IMR-90 (cell line): ENCODE measurements at regions not wholly inside any gene's neighbourhood (a gene's known extent, or its start where the extent isn't known, plus 50 kb on each side); places are given as distances from the start of the nearest gene placed in this dataset.

Experiments
- ATAC-seq: fragments of 200-7000 bp; cut with Tn5 transposase; 2 replicates; pipeline ENCODE4 v1.9.1; 2020; ENCODE audit warnings: low read depth, mild to moderate bottlenecking, moderate library complexity
- BruUV-seq: library from RNA; stranded (reverse); fragments of 400-500 nt; replicated peaks from 2 replicates; lab custom pipeline; 2021; lab: Mats Ljungman, UMichigan
- CTCF ChIA-PET: fragments of 300-600 bp; formaldehyde crosslinking; extraction: SDS; loops from one replicate; lab custom pipeline; 2021; ENCODE audit warnings: antibody characterized with exemption; lab: Yijun Ruan, JAX
- POLR2A ChIA-PET: fragments of 300-600 bp; sonication (Branson Sonifier 250); formaldehyde crosslinking; loops from one replicate; lab custom pipeline; 2022; ENCODE audit warnings: antibody characterized with exemption; ENCODE audit not compliant: unreplicated experiment; lab: Charles Lee
- DNase-seq: peaks from one replicate; pipeline ENCODE4 v3.0.0; 2013
- H2AFZ ChIP-seq: replicated peaks from 2 replicates; pipeline ENCODE3; 2013; ENCODE audit warnings: low read length, mild to moderate bottlenecking; ENCODE audit not compliant: poor library complexity
- H2AK5ac ChIP-seq: 2 replicates; pipeline ENCODE4 v1.6.1; 2013; ENCODE audit warnings: low read depth, low read length, inconsistent platforms
- H2AK9ac ChIP-seq: replicated peaks from 2 replicates; pipeline ENCODE3; 2013; ENCODE audit warnings: mild to moderate bottlenecking, low read depth, low read length, moderate library complexity; ENCODE audit not compliant: poor library complexity
- H2BK120ac ChIP-seq: 2 replicates; pipeline ENCODE4 v1.6.1; 2013; ENCODE audit warnings: low read depth, low read length, inconsistent platforms
- H2BK15ac ChIP-seq: 3 replicates; pipeline ENCODE4 v1.6.1; 2013; ENCODE audit warnings: low read depth, low read length, inconsistent platforms
- H2BK20ac ChIP-seq: 2 replicates; pipeline ENCODE4 v1.6.1; 2013; ENCODE audit warnings: low read depth, mild to moderate bottlenecking, inconsistent platforms, low read length, moderate library complexity
- H2BK5ac ChIP-seq: 2 replicates; pipeline ENCODE4 v1.6.1; 2013; ENCODE audit warnings: mild to moderate bottlenecking, low read depth, low read length, inconsistent platforms; ENCODE audit not compliant: poor library complexity, severe bottlenecking
- H3K14ac ChIP-seq: replicated peaks from 2 replicates; pipeline ENCODE4 v1.6.1; 2013; ENCODE audit warnings: low read depth, low read length, inconsistent platforms
- H3K18ac ChIP-seq: 2 replicates; pipeline ENCODE4 v1.6.1; 2013; ENCODE audit warnings: low read depth, low read length, control low read depth
- H3K23ac ChIP-seq: 2 replicates; pipeline ENCODE4 v1.6.1; 2013; ENCODE audit warnings: low read depth, low read length, inconsistent platforms
- H3K27ac ChIP-seq: 2 replicates; pipeline ENCODE4 v1.5.1; 2013; ENCODE audit warnings: mild to moderate bottlenecking, control low read depth, low read length; ENCODE audit not compliant: insufficient read depth
- H3K27me3 ChIP-seq: 2 replicates; pipeline ENCODE4 v1.6.1; 2013; ENCODE audit warnings: low read length; ENCODE audit not compliant: control insufficient read depth, insufficient read depth
- H3K36me3 ChIP-seq: 2 replicates; pipeline ENCODE4 v1.6.1; 2013; ENCODE audit warnings: low read length, mixed read lengths; ENCODE audit not compliant: control insufficient read depth, insufficient read depth
- H3K4ac ChIP-seq: 2 replicates; pipeline ENCODE4 v1.6.1; 2013; ENCODE audit warnings: low read depth, low read length, inconsistent platforms
- H3K4me1 ChIP-seq: 2 replicates; pipeline ENCODE4 v1.6.1; 2013; ENCODE audit warnings: low read length, mixed read lengths; ENCODE audit not compliant: control insufficient read depth, insufficient read depth
- H3K4me2 ChIP-seq: 2 replicates; pipeline ENCODE4 v1.6.1; 2013; ENCODE audit warnings: low read depth, mild to moderate bottlenecking, control low read depth, low read length, moderate library complexity
- H3K4me3 ChIP-seq: 2 replicates; pipeline ENCODE4 v1.5.1; 2013; ENCODE audit warnings: low read depth, mild to moderate bottlenecking, control low read depth, low read length, moderate library complexity; ENCODE audit not compliant: insufficient read depth
- H3K56ac ChIP-seq: 2 replicates; pipeline ENCODE4 v1.6.1; 2013; ENCODE audit warnings: low read length, inconsistent platforms; ENCODE audit not compliant: insufficient read depth; ENCODE audit errors: extremely low read depth
- H3K79me1 ChIP-seq, 2 experiments: 2 replicates each; pipeline ENCODE4 v1.6.1; 2013; ENCODE audit warnings: low read length in 2 of 2, inconsistent platforms in 1 of 2, low read depth in 1 of 2
- H3K9ac ChIP-seq: 2 replicates; pipeline ENCODE4 v1.6.1; 2013; ENCODE audit warnings: low read depth, low read length, control low read depth
- H3K9me1 ChIP-seq: 2 replicates; pipeline ENCODE4 v1.6.1; 2013; ENCODE audit warnings: low read length, inconsistent platforms; ENCODE audit not compliant: insufficient read depth
- H3K9me3 ChIP-seq: 2 replicates; pipeline ENCODE4 v1.6.1; 2013; ENCODE audit warnings: low read length; ENCODE audit not compliant: control insufficient read depth, insufficient read depth
- H4K20me1 ChIP-seq: 2 replicates; pipeline ENCODE4 v1.6.1; 2013; ENCODE audit warnings: low read length, inconsistent platforms; ENCODE audit not compliant: insufficient read depth
- H4K5ac ChIP-seq: 2 replicates; pipeline ENCODE4 v1.6.1; 2013; ENCODE audit warnings: mild to moderate bottlenecking, low read depth, low read length, control low read depth
- H4K8ac ChIP-seq, 2 experiments: 2 replicates each; pipeline ENCODE4 v1.6.1; 2013; ENCODE audit warnings: low read depth in 2 of 2, low read length in 2 of 2, control low read depth in 1 of 2, inconsistent platforms in 1 of 2
- H4K91ac ChIP-seq: 2 replicates; pipeline ENCODE4 v1.6.1; 2013; ENCODE audit warnings: low read depth, low read length, inconsistent platforms; ENCODE audit not compliant: insufficient read depth
- BHLHE40 ChIP-seq: fragments of 150-350 bp; IDR thresholded peaks from 2 replicates; pipeline ENCODE4 v1.6.1; 2016; ENCODE audit warnings: mild to moderate bottlenecking, low read depth, low read length
- CEBPB ChIP-seq: IDR thresholded peaks from 2 replicates; pipeline ENCODE4 v1.6.1; 2012; ENCODE audit warnings: low read depth, low read length, improper control_type of control experiment
- MAFK ChIP-seq: IDR thresholded peaks from 2 replicates; pipeline ENCODE4 v1.6.1; 2012; ENCODE audit warnings: low read depth, low read length, improper control_type of control experiment
- MAZ ChIP-seq: IDR thresholded peaks from 2 replicates; pipeline ENCODE4 v1.6.1; 2012; ENCODE audit warnings: low read depth, mild to moderate bottlenecking, low read length, improper control_type of control experiment, moderate library complexity, borderline replicate concordance
- MXI1 ChIP-seq: IDR thresholded peaks from 2 replicates; pipeline ENCODE4 v1.6.1; 2012; ENCODE audit warnings: low read depth, mild to moderate bottlenecking, low read length, moderate library complexity, borderline replicate concordance
- POLR2A ChIP-seq: IDR thresholded peaks from 2 replicates; pipeline ENCODE4 v1.6.1; 2012; ENCODE audit warnings: mild to moderate bottlenecking, low read depth, low read length
- RAD21 ChIP-seq: IDR thresholded peaks from 2 replicates; pipeline ENCODE4 v1.6.1; 2012; ENCODE audit warnings: low read length, improper control_type of control experiment
- RCOR1 ChIP-seq: IDR thresholded peaks from 2 replicates; pipeline ENCODE4 v1.6.1; 2012; ENCODE audit warnings: mild to moderate bottlenecking, low read length, improper control_type of control experiment; ENCODE audit not compliant: insufficient replicate concordance
- RFX5 ChIP-seq: IDR thresholded peaks from 2 replicates; pipeline ENCODE4 v1.8.0; 2012; ENCODE audit warnings: low read depth, mild to moderate bottlenecking, low read length, moderate library complexity
- SMC3 ChIP-seq: fragments of 150-350 bp; IDR thresholded peaks from 2 replicates; pipeline ENCODE4 v1.6.1; 2016; ENCODE audit warnings: low read depth, mild to moderate bottlenecking, antibody characterized with exemption, low read length, moderate library complexity
- WGBS, 2 experiments: methylation state at CpG; one replicate each; pipeline versions ENCODE4 v1.1.5 to v1.1.7; 2013; ENCODE audit warnings: missing lambda C conversion rate in 2 of 2; ENCODE audit not compliant: insufficient read length in 1 of 2; ENCODE audit errors: extremely low coverage in 2 of 2; 5-methylcytosine and 5-hydroxymethylcytosine counted together
- dilution Hi-C: fragments of 300-500 bp; cut with HindIII; formaldehyde crosslinking; loops from one replicate; pipeline ENCODE4 v1.14.3; 2018; ENCODE audit warnings: low sequenced_read_pairs; ENCODE audit not compliant: unreplicated experiment
- in situ Hi-C: fragments of 300-500 bp; cut with MboI; formaldehyde crosslinking; loops from 3 replicates; pipeline ENCODE4 v1.14.3; 2019; ENCODE audit warnings: low sequenced_read_pairs, inconsistent platforms, mixed read lengths
- intact Hi-C: fragments of 100-400 bp; cut with micrococcal nuclease; formaldehyde crosslinking; loops from 2 replicates; pipeline ENCODE4 v1.10.0; 2022
- TF ChIP-seq, protein P1 (sequence below): fragments of 150-350 bp; IDR thresholded peaks from 2 replicates; pipeline ENCODE4 v1.6.1; 2016; ENCODE audit warnings: low read depth, mild to moderate bottlenecking, low read length, moderate library complexity, borderline replicate concordance
- TF ChIP-seq, protein P2 (sequence below): conservative IDR thresholded peaks from 2 replicates; pipeline ENCODE4 v1.5.1; 2012; ENCODE audit warnings: mild to moderate bottlenecking, low read depth, low read length, improper control_type of control experiment

GRCh38 chr11:23502826-23503225 lies 642.6 kb upstream of the CCDC179 start:
- no peak overlapping the region for H3K4me2 ChIP-seq
- 0 out of 2 replicates have a peak overlapping the region, but pooled peaks have one; percentile 39 for H3K14ac ChIP-seq
- ChIA-PET CTCF (no interaction called here), POLR2A (no interaction called here)
- TF ChIP-seq MXI1 (no peak), SMC3 (no peak), RAD21 (no peak), RFX5 (no peak), MAFK (no peak), MAZ (no peak), BHLHE40 (no peak), POLR2A (no peak), CEBPB (no peak), RCOR1 (no peak)
- TF ChIP-seq, protein P1, sequence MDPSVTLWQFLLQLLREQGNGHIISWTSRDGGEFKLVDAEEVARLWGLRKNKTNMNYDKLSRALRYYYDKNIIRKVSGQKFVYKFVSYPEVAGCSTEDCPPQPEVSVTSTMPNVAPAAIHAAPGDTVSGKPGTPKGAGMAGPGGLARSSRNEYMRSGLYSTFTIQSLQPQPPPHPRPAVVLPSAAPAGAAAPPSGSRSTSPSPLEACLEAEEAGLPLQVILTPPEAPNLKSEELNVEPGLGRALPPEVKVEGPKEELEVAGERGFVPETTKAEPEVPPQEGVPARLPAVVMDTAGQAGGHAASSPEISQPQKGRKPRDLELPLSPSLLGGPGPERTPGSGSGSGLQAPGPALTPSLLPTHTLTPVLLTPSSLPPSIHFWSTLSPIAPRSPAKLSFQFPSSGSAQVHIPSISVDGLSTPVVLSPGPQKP, result no peak
- TF ChIP-seq, protein P2, sequence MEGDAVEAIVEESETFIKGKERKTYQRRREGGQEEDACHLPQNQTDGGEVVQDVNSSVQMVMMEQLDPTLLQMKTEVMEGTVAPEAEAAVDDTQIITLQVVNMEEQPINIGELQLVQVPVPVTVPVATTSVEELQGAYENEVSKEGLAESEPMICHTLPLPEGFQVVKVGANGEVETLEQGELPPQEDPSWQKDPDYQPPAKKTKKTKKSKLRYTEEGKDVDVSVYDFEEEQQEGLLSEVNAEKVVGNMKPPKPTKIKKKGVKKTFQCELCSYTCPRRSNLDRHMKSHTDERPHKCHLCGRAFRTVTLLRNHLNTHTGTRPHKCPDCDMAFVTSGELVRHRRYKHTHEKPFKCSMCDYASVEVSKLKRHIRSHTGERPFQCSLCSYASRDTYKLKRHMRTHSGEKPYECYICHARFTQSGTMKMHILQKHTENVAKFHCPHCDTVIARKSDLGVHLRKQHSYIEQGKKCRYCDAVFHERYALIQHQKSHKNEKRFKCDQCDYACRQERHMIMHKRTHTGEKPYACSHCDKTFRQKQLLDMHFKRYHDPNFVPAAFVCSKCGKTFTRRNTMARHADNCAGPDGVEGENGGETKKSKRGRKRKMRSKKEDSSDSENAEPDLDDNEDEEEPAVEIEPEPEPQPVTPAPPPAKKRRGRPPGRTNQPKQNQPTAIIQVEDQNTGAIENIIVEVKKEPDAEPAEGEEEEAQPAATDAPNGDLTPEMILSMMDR, result no peak
- H2BK15ac ChIP-seq, result no peak overlapping the region
- H3K9me1 ChIP-seq, result no peaks in the 10 kb centered on the region
- no peaks in the 10 kb centered on the region; the same call in 1 of the 2 replicates for H3K4me1 ChIP-seq
- H3K56ac ChIP-seq, result no peak overlapping the region
- intact Hi-C loops (no loop called here), in situ Hi-C loops (no loop called here), dilution Hi-C loops (no loop called here)
- no peak overlapping the region for H4K8ac ChIP-seq
- H2AK9ac ChIP-seq, result no peak overlapping the region
- H2BK120ac ChIP-seq, result no peak overlapping the region
- no peak overlapping the region for H3K9ac ChIP-seq
- H3K79me1 ChIP-seq, result no peaks in the 10 kb centered on the region
- ATAC-seq (peak; percentile 82), DNase-seq (peak; percentile 43)
- H3K18ac ChIP-seq, result no peak overlapping the region
- no peak overlapping the region for H4K5ac ChIP-seq
- H3K27me3 ChIP-seq, result no peaks in the 10 kb centered on the region
- no peak overlapping the region for H4K91ac ChIP-seq
- no peak overlapping the region for H3K27ac ChIP-seq
- no peak overlapping the region for H3K4ac ChIP-seq
- no peaks in the 10 kb centered on the region for H4K20me1 ChIP-seq
- H3K36me3 ChIP-seq, result no peaks in the 10 kb centered on the region
- no peak overlapping the region for H2BK5ac ChIP-seq
- H3K4me3 ChIP-seq, result no peak overlapping the region
- no peak overlapping the region for H2AFZ ChIP-seq
- no peaks in the 10 kb centered on the region for H3K9me3 ChIP-seq
- H2AK5ac ChIP-seq, result no peak overlapping the region
- no CpG with 5 or more reads among the region's 1 CpG for WGBS, 2 experiments
- H2BK20ac ChIP-seq, result no peak overlapping the region
- no peak overlapping the region for H3K23ac ChIP-seq
- no TSS peak for BruUV-seq
